Breast epithelium (tissue), 4 donors: ENCODE measurements at regions not wholly inside any gene's neighbourhood (a gene's known extent, or its start where the extent isn't known, plus 50 kb on each side); places are given as distances from the start of the nearest gene placed in this dataset.
"Not testable (repeated sequence)": the region's sequence is repeated elsewhere in the genome, so short reads cannot be mapped to it uniquely, and the experiment has no call there.

ENCODE experiments used
- DNase-seq, 2 donors: peaks; one replicate each; pipeline ENCODE4 v3.0.0-alpha.2; 2019; ENCODE audit warnings: low spot score in 2 of 2
- H3K27ac ChIP-seq, 2 donors: fragments of 200-600 bp; sonication (generic) in 1 of 2; one replicate each; pipeline ENCODE4 v1.5.1; 2016 to 2019; ENCODE audit warnings: mild to moderate bottlenecking in 1 of 2
- H3K27me3 ChIP-seq, 2 donors: fragments of 200-600 bp; sonication (generic) in 1 of 2; one replicate each; pipeline versions ENCODE4 v1.5.1 to v1.6.0; 2017 to 2019; ENCODE audit warnings: control low read depth in 1 of 2, mild to moderate bottlenecking in 1 of 2
- H3K36me3 ChIP-seq: fragments of 200-600 bp; one replicate; pipeline ENCODE4 v1.5.1; 2019
- H3K4me1 ChIP-seq, 2 donors: fragments of 200-600 bp; sonication (generic); one replicate each; pipeline ENCODE4 v1.5.1; 2016 to 2019; ENCODE audit warnings: control low read depth in 1 of 2
- H3K4me3 ChIP-seq, 3 donors: fragments of 200-600 bp; sonication (generic); 1 replicate in 2 of 3; 2 replicates in 1 of 3; pipeline ENCODE4 v1.5.1; 2016 to 2019; ENCODE audit warnings: mild to moderate bottlenecking in 3 of 3, moderate library complexity in 2 of 3
- H3K9me3 ChIP-seq, 2 donors: fragments of 200-600 bp; sonication (generic) in 1 of 2; one replicate each; pipeline ENCODE4 v1.5.1; 2016 to 2019; ENCODE audit warnings: control low read depth in 1 of 2
- CTCF ChIP-seq, 3 donors: fragments of 450-650 bp; IDR thresholded peaks; one replicate each; pipeline ENCODE4 v1.5.1; 2016 to 2017; ENCODE audit warnings: antibody characterized with exemption in 3 of 3, mild to moderate bottlenecking in 3 of 3, moderate library complexity in 3 of 3
- POLR2A ChIP-seq: fragments of 450-650 bp; IDR thresholded peaks from one replicate; pipeline ENCODE4 v1.6.1; 2016; ENCODE audit warnings: antibody characterized with exemption, mild to moderate bottlenecking, moderate library complexity
- POLR2AphosphoS5 ChIP-seq, 3 donors: sonication (generic); formaldehyde crosslinking; IDR thresholded peaks; one replicate each; pipeline ENCODE4 v1.6.1; 2017; ENCODE audit warnings: antibody characterized with exemption in 3 of 3
- intact Hi-C: fragments of 100-400 bp; cut with DNase I; formaldehyde crosslinking; loops from one replicate; pipeline ENCODE4 v1.15.1; 2023; ENCODE audit warnings: low total_unique reads

- no peaks in the 10 kb centered on the region for H3K27me3 ChIP-seq
- H3K36me3 ChIP-seq = no peaks in the 10 kb centered on the region
- H3K4me1 ChIP-seq = no peaks in the 10 kb centered on the region
- H3K9me3 ChIP-seq = no peaks in the 10 kb centered on the region
- DNase-seq = no peak
- H3K27ac ChIP-seq = no peak overlapping the region
- intact Hi-C loops = loop anchor here (10.0 kb wide), 1 partner anchor 1365 kb away; no protein-coding TSS in a partner anchor
- no peak for TF ChIP-seq POLR2AphosphoS5 (IDR thresholded peaks at IDR 0.05)
- TF ChIP-seq CTCF (IDR thresholded peaks at IDR 0.05) = no peak
- TF ChIP-seq POLR2A = no peak
- H3K4me3 ChIP-seq = no peak overlapping the region
Measured at GRCh38 chr9:117929868-117930267, 225.7 kb downstream of the TLR4 start.

GRCh38 chr9:117932585-117932984, 228.4 kb downstream of the TLR4 start:
- no peak overlapping the region for H3K27ac ChIP-seq
- no peak for DNase-seq
- H3K36me3 ChIP-seq = no peaks in the 10 kb centered on the region
- intact Hi-C loops = no loop called here
- no peaks in the 10 kb centered on the region for H3K27me3 ChIP-seq
- TF ChIP-seq POLR2A = no peak
- TF ChIP-seq POLR2AphosphoS5 (IDR thresholded peaks at IDR 0.05) = no peak
- TF ChIP-seq CTCF (IDR thresholded peaks at IDR 0.05) = no peak
- H3K4me3 ChIP-seq = no peak overlapping the region
- H3K4me1 ChIP-seq = no peaks in the 10 kb centered on the region
- no peaks in the 10 kb centered on the region for H3K9me3 ChIP-seq

GRCh38 chr9:117936185-117937130, 232.3 kb downstream of the TLR4 start:
- no peak for DNase-seq
- TF ChIP-seq POLR2A = no peak
- TF ChIP-seq CTCF (IDR thresholded peaks at IDR 0.05) = no peak
- TF ChIP-seq POLR2AphosphoS5 (IDR thresholded peaks at IDR 0.05) = no peak
- no peaks in the 10 kb centered on the region for H3K36me3 ChIP-seq
- H3K4me3 ChIP-seq = no peak overlapping the region
- H3K9me3 ChIP-seq = no peaks in the 10 kb centered on the region
- H3K27ac ChIP-seq = no peak overlapping the region
- no peaks in the 10 kb centered on the region for H3K27me3 ChIP-seq
- no peaks in the 10 kb centered on the region for H3K4me1 ChIP-seq
- intact Hi-C loops = no loop called here

- peak in 1 of 2 donors; percentile 27 for DNase-seq
- H3K36me3 ChIP-seq = no peaks in the 10 kb centered on the region
- no peak overlapping the region for H3K27ac ChIP-seq
- no peaks in the 10 kb centered on the region for H3K9me3 ChIP-seq
- no peak for TF ChIP-seq POLR2A
- TF ChIP-seq CTCF (IDR thresholded peaks at IDR 0.05) = no peak
- no peak for TF ChIP-seq POLR2AphosphoS5 (IDR thresholded peaks at IDR 0.05)
- no peak overlapping the region for H3K4me3 ChIP-seq
- no peaks in the 10 kb centered on the region for H3K27me3 ChIP-seq
- intact Hi-C loops = no loop called here
- H3K4me1 ChIP-seq = no peaks in the 10 kb centered on the region
Measured at GRCh38 chr9:117938086-117938485, 233.9 kb downstream of the TLR4 start.

- TF ChIP-seq POLR2AphosphoS5 (IDR thresholded peaks at IDR 0.05) (no peak), CTCF (IDR thresholded peaks at IDR 0.05) (no peak), POLR2A (no peak)
- no peak for DNase-seq
- no peaks in the 10 kb centered on the region for H3K27me3 ChIP-seq
- H3K9me3 ChIP-seq = no peaks in the 10 kb centered on the region
- no peak overlapping the region for H3K4me3 ChIP-seq
- intact Hi-C loops = no loop called here
- no peaks in the 10 kb centered on the region for H3K36me3 ChIP-seq
- no peaks in the 10 kb centered on the region for H3K4me1 ChIP-seq
- H3K27ac ChIP-seq = no peak overlapping the region
Measured at GRCh38 chr9:117938896-117939295, 234.7 kb downstream of the TLR4 start.

GRCh38 chr9:117944750-117945149, 240.5 kb downstream of the TLR4 start:
- H3K4me3 ChIP-seq, intact Hi-C loops, H3K27me3 ChIP-seq: not testable (repeated sequence)

More at GRCh38 chr9:117944750-117945149, 240.5 kb downstream of the TLR4 start:
- peak overlapping the region; percentile 48 to 59 for H3K27ac ChIP-seq
- H3K36me3 ChIP-seq, H3K4me1 ChIP-seq, DNase-seq, H3K9me3 ChIP-seq: not testable (repeated sequence)
